Esophagus muscularis mucosa (tissue), 4 donors: ENCODE measurements at regions not wholly inside any gene's neighbourhood (a gene's known extent, or its start where the extent isn't known, plus 50 kb on each side); places are given as distances from the start of the nearest gene placed in this dataset.

ENCODE experiments used
- DNase-seq: peaks from one replicate; pipeline ENCODE4 v3.0.0-alpha.2; 2017; ENCODE audit errors: extremely low spot score
- H3K27ac ChIP-seq, 4 donors: fragments of 200-600 bp; sonication (generic); replicated peaks in 1 of 4; 1 replicate in 3 of 4; 2 replicates in 1 of 4; pipeline ENCODE4 v1.5.1; 2016 to 2019; ENCODE audit warnings: mild to moderate bottlenecking in 1 of 4
- H3K27me3 ChIP-seq, 4 donors: fragments of 200-600 bp; sonication (generic); one replicate each; pipeline versions ENCODE4 v1.5.1 to v1.6.0; 2016 to 2019
- H3K36me3 ChIP-seq, 4 donors: fragments of 200-600 bp; sonication (generic); one replicate each; pipeline ENCODE4 v1.5.1; 2016 to 2019
- H3K4me1 ChIP-seq, 4 donors: fragments of 200-600 bp; sonication (generic); one replicate each; pipeline ENCODE4 v1.5.1; 2016 to 2019
- H3K4me3 ChIP-seq, 4 donors: fragments of 200-600 bp; sonication (generic); 1 replicate in 2 of 4; 2 replicates in 2 of 4; pipeline ENCODE4 v1.5.1; 2016 to 2019; ENCODE audit warnings: mild to moderate bottlenecking in 4 of 4, moderate library complexity in 1 of 4
- H3K9me3 ChIP-seq, 4 donors: fragments of 200-600 bp; sonication (generic); 1 replicate in 3 of 4; 2 replicates in 1 of 4; pipeline ENCODE4 v1.5.1; 2016 to 2019
- CTCF ChIP-seq, 3 experiments: fragments of 200-600 bp in 2 of 3; fragments of 450-650 bp in 1 of 3; sonication (generic) in 2 of 3; IDR thresholded peaks; one replicate each; pipeline ENCODE4 v1.5.1; 2017 to 2019; ENCODE audit warnings: antibody characterized with exemption in 3 of 3, mild to moderate bottlenecking in 2 of 3, moderate library complexity in 1 of 3
- EP300 ChIP-seq: sonication (generic); formaldehyde crosslinking; IDR thresholded peaks from one replicate; pipeline ENCODE4 v1.6.1; 2017; ENCODE audit warnings: antibody characterized with exemption
- POLR2A ChIP-seq: fragments of 450-650 bp; IDR thresholded peaks from one replicate; pipeline ENCODE4 v1.6.1; 2017; ENCODE audit warnings: antibody characterized with exemption, moderate library complexity, mild to moderate bottlenecking, low read depth
- POLR2AphosphoS5 ChIP-seq, 2 donors: sonication (generic); formaldehyde crosslinking; IDR thresholded peaks; one replicate each; pipeline ENCODE4 v1.6.1; 2017; ENCODE audit warnings: antibody characterized with exemption in 2 of 2
- WGBS: methylation state at CpG from one replicate; pipeline ENCODE4 v1.1.5; 2018; 5-methylcytosine and 5-hydroxymethylcytosine counted together
- intact Hi-C: fragments of 100-400 bp; cut with DNase I; formaldehyde crosslinking; loops from one replicate; pipeline ENCODE4 v1.15.1; 2023

DNA sequence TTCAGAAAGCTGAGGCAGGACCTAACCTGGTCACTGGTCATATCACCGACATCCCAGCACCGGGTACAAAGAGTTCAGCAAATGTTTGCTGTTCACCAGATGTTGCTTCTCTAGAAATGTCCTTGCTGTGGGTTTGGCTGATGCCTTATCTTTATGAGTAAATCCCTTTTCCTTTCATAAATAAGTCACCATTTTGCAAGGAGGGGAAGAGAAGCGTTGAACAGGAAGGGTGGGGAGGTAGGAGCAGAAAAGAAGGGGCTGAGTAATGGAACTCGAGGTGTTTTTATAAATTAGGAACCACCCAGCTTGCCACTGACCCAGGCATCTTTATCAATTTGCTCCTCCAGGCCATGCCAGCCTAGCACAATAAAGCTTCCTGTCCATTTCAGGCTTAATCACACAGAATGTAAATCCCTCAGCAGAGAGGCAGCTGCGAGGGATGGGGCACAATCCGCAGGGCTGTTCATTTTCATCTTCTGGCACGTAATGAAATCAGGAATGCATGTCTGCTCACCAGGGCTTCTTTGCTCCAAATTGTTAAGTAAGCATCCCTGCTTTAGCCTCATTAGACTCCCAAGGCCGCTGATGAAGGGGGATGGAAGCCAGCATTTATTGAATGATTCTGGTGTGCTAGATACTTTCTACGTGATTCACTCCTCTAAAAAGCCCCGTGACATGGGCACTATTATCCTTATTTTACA lies 371.9 kb upstream of the CHD6 start:
- Histone ChIP-seq H3K27ac (no peak overlapping the region), H3K9me3 (peaks cover 0 to 2% (median 0%) of the 10 kb centered on the region in 4 donors), H3K27me3 (no peaks in the 10 kb centered on the region), H3K4me3 (no peak overlapping the region), H3K4me1 (no peaks in the 10 kb centered on the region), H3K36me3 (no peaks in the 10 kb centered on the region)
- intact Hi-C loops = no loop called here
- TF ChIP-seq EP300 (no peak), POLR2AphosphoS5 (IDR thresholded peaks at IDR 0.05) (no peak), POLR2A (no peak), CTCF (IDR thresholded peaks at IDR 0.05) (no peak)
- 53% methylated on average over 10 of the region's 10 CpGs for WGBS
- DNase-seq = peak; percentile 57

DNA sequence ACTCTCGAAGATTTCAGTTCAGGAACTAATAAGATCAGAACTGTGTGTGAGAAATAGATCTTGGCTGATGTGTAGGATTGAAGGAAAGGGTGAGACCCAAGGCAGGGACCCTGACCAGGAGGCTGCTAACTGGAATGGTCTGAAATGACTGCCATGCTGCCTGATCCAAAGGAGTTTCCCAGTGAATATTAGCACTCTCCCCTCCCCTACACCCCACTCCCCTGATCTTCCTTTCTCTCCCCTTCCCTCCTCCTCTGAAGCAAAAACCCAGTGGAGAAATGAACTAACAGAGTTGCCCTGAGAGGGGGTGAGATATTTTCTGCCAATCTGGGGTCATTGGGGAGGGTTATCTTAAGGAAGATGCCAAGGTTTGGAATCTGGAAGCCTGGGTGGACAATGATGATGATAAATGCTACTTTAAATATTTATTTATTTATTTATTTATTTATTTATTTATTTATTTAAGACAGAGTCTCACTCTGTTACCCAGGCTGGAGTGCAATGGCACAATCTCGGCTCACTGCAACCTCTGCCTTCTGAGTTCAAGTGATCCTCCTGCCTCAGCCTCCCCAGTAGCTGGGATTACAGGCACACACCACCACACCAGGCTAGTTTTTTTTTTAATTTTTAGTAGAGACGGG lies 371.0 kb upstream of the CHD6 start:
- WGBS = 80% methylated on average over 3 of the region's 3 CpGs
- TF ChIP-seq POLR2AphosphoS5 (IDR thresholded peaks at IDR 0.05) (no peak), POLR2A (no peak), EP300 (no peak), CTCF (IDR thresholded peaks at IDR 0.05) (no peak)

DNA sequence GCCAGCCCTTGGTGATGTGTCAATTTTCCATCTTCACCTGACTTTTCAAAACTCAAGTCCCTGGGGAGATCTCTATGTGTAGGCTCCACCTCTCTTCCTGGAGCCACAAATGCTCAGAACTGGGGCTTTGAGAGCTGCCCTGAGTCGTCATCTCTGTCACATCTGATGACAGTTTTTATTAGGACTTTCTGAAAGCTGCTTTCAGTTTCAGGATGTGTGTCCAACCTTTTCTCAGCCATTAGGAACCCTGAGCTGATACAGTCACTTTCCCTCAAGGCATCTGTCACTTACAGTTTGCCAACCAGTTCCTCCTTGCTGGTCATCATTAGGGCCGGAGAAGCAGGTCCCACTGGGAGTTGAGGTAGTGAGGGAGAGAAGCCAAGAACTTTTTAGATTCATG lies 365.9 kb upstream of the CHD6 start:
- DNase-seq = peak; percentile 81
- intact Hi-C loops = no loop called here
- no peak overlapping the region for H3K4me3 ChIP-seq
- no peaks in the 10 kb centered on the region for H3K36me3 ChIP-seq
- H3K27ac ChIP-seq = no peak overlapping the region
- no peaks in the 10 kb centered on the region for H3K27me3 ChIP-seq
- H3K4me1 ChIP-seq = no peaks in the 10 kb centered on the region
- 80% methylated on average over 2 of the region's 2 CpGs for WGBS
- TF ChIP-seq POLR2AphosphoS5 (IDR thresholded peaks at IDR 0.05) (no peak), EP300 (no peak), CTCF (IDR thresholded peaks at IDR 0.05) (no peak), POLR2A (no peak)
- peaks cover 0 to 5% (median 0%) of the 10 kb centered on the region in 4 donors for H3K9me3 ChIP-seq

More for the DNA sequence above, 371.0 kb upstream of the CHD6 start:
- H3K9me3 ChIP-seq = peaks cover 0 to 5% (median 0%) of the 10 kb centered on the region in 4 donors
- H3K27ac ChIP-seq = no peak overlapping the region
- intact Hi-C loops = no loop called here
- no peaks in the 10 kb centered on the region for H3K27me3 ChIP-seq
- no peak overlapping the region for H3K4me3 ChIP-seq
- no peaks in the 10 kb centered on the region for H3K4me1 ChIP-seq
- DNase-seq = peak; percentile 72
- no peaks in the 10 kb centered on the region for H3K36me3 ChIP-seq

DNA sequence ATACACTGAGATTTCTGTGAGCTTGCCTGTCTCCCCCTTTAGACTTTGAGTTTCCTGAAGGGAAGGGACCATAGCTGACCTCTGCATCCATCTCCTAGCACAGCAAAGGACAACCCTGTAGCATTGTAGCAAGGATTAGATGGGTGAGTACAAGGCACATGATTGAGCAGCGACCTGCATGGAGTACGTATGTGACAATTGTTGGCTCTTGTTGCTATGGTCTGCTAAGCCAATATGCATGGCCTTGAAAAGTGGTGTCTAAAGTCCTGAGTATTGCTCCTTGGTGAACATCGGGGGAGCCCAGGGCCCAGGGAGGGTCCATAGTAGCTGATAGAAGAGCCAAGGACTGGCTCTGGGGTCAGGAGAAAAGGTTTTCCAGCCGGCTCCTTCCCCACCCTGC lies 365.0 kb upstream of the CHD6 start:
- no peaks in the 10 kb centered on the region for H3K27me3 ChIP-seq
- intact Hi-C loops = no loop called here
- TF ChIP-seq POLR2AphosphoS5 (IDR thresholded peaks at IDR 0.05) = no peak
- no peak for TF ChIP-seq POLR2A
- no peak for TF ChIP-seq CTCF (IDR thresholded peaks at IDR 0.05)
- TF ChIP-seq EP300 = no peak
- H3K9me3 ChIP-seq = peaks cover 0 to 5% (median 0%) of the 10 kb centered on the region in 4 donors
- no peaks in the 10 kb centered on the region for H3K4me1 ChIP-seq
- H3K4me3 ChIP-seq = no peak overlapping the region
- H3K27ac ChIP-seq = no peak overlapping the region
- peak; percentile 82 for DNase-seq
- whole genome bisulfite sequencing = 72% methylated on average over 4 of the region's 4 CpGs
- H3K36me3 ChIP-seq = no peaks in the 10 kb centered on the region
